GM12875 (cell line): ENCODE measurements at regions not wholly inside any gene's neighbourhood (a gene's known extent, or its start where the extent isn't known, plus 50 kb on each side); places are given as distances from the start of the nearest gene placed in this dataset.
"Not testable (repeated sequence)": the region's sequence is repeated elsewhere in the genome, so short reads cannot be mapped to it uniquely, and the experiment has no call there.

ENCODE experiments used
- H3K4me3 ChIP-seq: one replicate; pipeline ENCODE4 v1.5.1; 2011; ENCODE audit warnings: low read depth, low read length, control low read depth
- TF ChIP-seq, protein P1 (sequence below): IDR thresholded peaks from 2 replicates; pipeline ENCODE4 v1.5.1; 2011; ENCODE audit warnings: low read depth, mild to moderate bottlenecking, control low read depth, inconsistent platforms, low read length, moderate library complexity, borderline replicate concordance; ENCODE audit not compliant: insufficient read depth

DNA sequence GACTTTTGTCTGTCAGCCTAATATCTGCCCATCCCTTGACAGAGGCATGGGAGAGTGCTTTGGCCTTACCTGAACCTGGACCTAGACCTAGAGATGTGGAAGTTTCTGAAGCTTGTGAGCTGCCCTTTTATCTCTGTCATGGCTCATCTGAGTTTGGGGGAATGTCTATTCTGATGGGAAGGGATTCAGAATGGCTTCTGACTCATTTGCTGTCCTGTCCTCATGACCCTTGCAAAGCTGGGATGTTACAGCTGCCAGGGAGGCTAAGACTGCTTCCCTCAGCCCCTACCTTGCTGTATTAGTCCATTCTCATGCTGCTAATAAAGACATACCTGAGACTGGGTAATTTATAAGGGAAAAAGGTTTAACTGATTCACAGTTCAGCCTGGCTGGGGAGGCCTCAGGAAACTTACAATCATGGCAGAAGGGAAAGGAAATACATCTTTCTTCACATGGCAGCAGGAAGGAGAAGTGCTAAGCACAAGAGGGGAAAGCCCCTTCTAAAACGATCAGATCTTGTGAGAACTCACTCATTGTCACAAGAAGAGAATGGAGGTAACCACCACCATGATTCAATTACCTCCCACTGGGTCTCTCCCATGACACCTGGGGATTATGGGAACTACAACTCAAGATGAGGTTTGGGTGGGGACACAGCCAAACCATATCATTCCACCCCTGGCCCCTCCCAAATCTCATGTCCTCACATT is 252.2 kb downstream of the ERMARD start:
- TF ChIP-seq, protein P1, sequence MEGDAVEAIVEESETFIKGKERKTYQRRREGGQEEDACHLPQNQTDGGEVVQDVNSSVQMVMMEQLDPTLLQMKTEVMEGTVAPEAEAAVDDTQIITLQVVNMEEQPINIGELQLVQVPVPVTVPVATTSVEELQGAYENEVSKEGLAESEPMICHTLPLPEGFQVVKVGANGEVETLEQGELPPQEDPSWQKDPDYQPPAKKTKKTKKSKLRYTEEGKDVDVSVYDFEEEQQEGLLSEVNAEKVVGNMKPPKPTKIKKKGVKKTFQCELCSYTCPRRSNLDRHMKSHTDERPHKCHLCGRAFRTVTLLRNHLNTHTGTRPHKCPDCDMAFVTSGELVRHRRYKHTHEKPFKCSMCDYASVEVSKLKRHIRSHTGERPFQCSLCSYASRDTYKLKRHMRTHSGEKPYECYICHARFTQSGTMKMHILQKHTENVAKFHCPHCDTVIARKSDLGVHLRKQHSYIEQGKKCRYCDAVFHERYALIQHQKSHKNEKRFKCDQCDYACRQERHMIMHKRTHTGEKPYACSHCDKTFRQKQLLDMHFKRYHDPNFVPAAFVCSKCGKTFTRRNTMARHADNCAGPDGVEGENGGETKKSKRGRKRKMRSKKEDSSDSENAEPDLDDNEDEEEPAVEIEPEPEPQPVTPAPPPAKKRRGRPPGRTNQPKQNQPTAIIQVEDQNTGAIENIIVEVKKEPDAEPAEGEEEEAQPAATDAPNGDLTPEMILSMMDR, result no peak
- H3K4me3 ChIP-seq, result no peak overlapping the region

DNA sequence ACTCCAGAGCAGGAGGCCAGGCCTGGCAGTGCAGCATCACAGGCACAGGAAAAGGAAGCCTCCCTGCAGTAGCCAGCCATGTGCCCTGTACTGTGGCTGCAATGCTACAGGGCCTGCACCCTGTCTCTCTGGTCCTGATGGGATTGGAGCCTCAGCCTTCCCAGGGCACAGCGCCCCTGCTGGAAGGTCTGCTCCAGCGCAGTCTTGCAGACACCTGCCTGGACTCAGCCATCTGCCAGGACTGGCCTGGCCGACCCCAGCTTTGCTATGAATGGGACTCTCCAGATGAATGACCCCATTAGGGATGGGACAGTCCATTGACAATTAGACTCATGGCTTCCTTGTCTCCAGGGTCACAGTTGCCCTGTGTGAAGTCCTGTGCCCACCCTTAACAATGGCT is 251.6 kb downstream of the ERMARD start:
- TF ChIP-seq, protein P1, result peak; percentile 31; the same call in 1 of the 2 replicates
- no peak overlapping the region for H3K4me3 ChIP-seq

DNA sequence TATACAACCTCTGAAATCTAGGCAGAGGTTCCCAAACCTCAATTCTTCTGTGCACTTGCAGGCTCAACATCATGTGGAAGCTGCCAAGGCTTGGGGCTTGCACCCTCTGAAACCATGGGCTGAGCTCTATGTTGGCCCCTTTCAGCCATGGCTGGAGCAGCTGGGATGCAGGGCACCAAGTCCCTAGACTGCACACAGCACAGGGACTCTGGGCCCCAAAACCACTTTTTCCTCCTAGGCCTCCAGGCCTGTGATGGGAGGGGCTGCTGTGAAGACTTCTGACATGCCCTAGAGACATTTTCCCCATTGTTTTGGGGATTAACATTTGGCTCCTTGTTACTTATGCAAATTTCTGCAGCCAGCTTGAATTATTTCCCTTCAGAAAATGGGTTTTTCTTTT is 250.4 kb downstream of the ERMARD start:
- H3K4me3 ChIP-seq, result not testable (repeated sequence)

DNA sequence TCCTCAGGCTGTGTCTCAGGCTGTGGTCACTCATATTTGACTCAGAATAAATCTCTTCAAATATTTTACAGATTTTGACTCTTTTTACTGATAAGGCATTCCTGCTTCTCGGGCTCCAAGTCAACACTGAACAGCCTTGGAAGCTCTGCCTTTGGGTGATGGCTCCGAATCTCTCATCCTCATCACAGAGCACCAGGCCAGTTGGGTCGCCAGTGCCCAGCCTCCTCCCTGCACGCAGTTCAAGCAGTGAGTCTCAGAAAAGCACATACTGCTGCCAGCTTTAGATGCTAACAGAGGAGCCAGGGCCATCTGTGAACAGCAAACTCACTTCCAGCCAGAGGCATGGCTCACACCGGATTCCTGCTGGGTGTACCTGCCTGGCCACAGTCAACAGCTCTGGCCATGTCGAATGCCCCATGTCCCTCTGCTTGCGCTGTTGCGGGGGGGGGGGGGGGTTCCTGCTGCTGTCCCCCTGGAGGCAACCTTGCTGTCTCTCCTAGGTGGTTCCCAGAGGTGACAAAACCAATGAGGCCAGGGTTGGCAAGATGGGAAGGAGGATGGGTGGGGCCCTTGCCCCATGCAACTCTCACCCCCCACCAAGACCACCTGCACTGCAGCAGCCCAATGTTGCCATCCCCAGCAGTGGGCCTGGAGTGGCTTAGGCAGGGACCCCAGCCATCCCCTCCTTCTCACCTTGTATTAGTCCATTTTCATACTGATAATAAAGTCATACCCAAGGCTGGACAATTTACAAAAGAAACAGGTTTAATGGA is 248.8 kb downstream of the ERMARD start:
- TF ChIP-seq, protein P1, result no peak
- no peak overlapping the region for H3K4me3 ChIP-seq

DNA sequence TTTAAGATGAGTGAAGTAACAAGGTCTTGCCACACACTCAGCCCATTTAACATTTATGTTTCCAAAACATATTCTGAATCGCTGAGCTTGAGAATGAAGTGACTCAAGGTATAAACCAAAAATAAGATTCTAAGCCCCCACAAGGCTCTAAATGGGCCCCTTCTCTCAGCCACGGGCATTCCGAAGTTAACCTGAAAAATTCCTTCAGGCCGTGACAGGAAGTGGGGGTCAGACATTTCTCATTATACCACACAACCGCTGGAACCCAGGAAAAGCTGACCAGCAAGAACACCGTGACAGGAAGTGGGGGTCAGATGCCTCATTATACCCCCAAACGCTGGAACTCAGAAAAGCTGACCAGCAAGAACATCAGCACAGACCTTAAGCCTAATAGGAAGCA is 247.9 kb downstream of the ERMARD start:
- H3K4me3 ChIP-seq, result no peak overlapping the region
- TF ChIP-seq, protein P1, result no peak

DNA sequence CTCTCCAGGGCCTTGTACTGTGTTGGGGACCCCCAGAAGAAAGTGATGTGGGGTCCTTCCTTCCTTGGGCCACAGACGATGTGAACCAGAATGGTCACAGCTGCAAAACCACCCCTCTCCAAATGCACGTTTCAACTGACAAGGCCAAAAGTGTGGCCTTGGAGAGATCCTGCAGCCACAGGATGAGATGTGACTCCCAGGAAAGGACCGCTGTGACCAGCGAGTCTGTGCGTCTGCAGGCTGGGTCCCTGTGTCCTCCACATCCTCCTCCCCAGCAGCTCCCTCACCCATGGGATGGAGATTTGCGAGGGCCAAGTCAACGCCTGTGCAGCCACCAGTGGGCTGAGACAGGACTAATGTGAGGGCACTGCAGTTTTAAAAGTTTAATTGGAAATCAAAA is 247.0 kb downstream of the ERMARD start:
- TF ChIP-seq, protein P1, result no peak

DNA sequence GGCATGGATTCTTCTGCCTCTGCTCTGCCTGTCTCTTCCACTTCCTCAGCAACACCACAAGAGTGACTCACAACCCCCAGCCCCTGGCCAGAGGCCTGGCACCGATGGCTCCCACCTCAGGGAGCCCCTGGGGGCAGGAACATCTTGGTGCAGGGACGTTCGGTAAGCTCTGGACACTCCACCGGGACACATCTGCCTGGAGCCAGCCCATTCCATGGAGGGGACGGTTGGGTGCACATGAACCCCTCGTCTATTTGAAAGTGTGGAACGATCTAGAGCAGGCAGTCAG is 246.5 kb downstream of the ERMARD start:
- TF ChIP-seq, protein P1, result no peak
- no peak overlapping the region for H3K4me3 ChIP-seq

More for the DNA sequence above, 247.0 kb downstream of the ERMARD start:
- no peak overlapping the region for H3K4me3 ChIP-seq
